ENCODE measurements at regions not wholly inside any gene's neighbourhood (a gene's known extent, or its start where the extent isn't known, plus 50 kb on each side); places are given as distances from the start of the nearest gene placed in this dataset.

- intact Hi-C loops (cut with DNase I), result no loop called here
- no peaks in the 10 kb centered on the region for H3K4me1 ChIP-seq
- no peaks in the 10 kb centered on the region for H3K9me3 ChIP-seq
- no peak overlapping the region for H3K27ac ChIP-seq
- DNase-seq, result peak; percentile 49
- no peak for ATAC-seq
- H3K27me3 ChIP-seq, result no peaks in the 10 kb centered on the region
- no peaks in the 10 kb centered on the region for H3K36me3 ChIP-seq
- TF ChIP-seq, protein P1, sequence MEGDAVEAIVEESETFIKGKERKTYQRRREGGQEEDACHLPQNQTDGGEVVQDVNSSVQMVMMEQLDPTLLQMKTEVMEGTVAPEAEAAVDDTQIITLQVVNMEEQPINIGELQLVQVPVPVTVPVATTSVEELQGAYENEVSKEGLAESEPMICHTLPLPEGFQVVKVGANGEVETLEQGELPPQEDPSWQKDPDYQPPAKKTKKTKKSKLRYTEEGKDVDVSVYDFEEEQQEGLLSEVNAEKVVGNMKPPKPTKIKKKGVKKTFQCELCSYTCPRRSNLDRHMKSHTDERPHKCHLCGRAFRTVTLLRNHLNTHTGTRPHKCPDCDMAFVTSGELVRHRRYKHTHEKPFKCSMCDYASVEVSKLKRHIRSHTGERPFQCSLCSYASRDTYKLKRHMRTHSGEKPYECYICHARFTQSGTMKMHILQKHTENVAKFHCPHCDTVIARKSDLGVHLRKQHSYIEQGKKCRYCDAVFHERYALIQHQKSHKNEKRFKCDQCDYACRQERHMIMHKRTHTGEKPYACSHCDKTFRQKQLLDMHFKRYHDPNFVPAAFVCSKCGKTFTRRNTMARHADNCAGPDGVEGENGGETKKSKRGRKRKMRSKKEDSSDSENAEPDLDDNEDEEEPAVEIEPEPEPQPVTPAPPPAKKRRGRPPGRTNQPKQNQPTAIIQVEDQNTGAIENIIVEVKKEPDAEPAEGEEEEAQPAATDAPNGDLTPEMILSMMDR (IDR thresholded peaks at IDR 0.05), result no peak
- H3K4me3 ChIP-seq, result no peak overlapping the region
Measured at GRCh38 chr11:71145368-71145767, 107.0 kb downstream of the SHANK2 start.

GRCh38 chr11:71144736-71145135, 107.6 kb downstream of the SHANK2 start:
- intact Hi-C loops (cut with DNase I), result no loop called here
- no peak for DNase-seq
- Histone ChIP-seq H3K27ac (no peak overlapping the region), H3K4me3 (no peak overlapping the region), H3K36me3 (no peaks in the 10 kb centered on the region), H3K9me3 (no peaks in the 10 kb centered on the region), H3K4me1 (no peaks in the 10 kb centered on the region), H3K27me3 (no peaks in the 10 kb centered on the region)
- TF ChIP-seq, protein P1 (IDR thresholded peaks at IDR 0.05), result no peak
- ATAC-seq, result no peak

DNA sequence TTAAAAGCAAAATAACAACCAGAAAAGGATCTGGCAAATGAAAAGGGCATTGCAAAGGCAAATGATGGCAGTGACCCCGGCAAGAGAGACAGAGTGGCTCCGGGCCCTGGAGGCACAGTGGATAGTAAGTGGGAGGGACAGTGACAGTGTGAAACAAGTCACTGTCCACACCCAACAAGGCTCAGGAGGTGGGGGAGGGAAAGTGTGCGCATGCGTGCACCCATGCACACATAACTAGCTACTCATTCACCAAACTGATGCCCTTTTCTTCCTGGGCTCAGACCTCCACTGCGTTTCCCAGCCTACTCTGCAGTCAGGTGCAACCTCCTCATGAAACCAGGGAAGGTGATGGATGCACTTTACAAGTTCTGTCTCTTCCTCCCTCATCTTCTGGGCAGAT, 108.4 kb downstream of the SHANK2 start:
- Histone ChIP-seq H3K27me3 (no peaks in the 10 kb centered on the region), H3K27ac (no peak overlapping the region), H3K4me1 (no peaks in the 10 kb centered on the region), H3K9me3 (no peaks in the 10 kb centered on the region), H3K36me3 (no peaks in the 10 kb centered on the region), H3K4me3 (no peak overlapping the region)
- ATAC-seq (no peak), DNase-seq (peak; percentile 32)
- TF ChIP-seq, protein P1 (IDR thresholded peaks at IDR 0.05), result no peak
- intact Hi-C loops (cut with DNase I), result no loop called here

- Histone ChIP-seq H3K4me1 (no peaks in the 10 kb centered on the region), H3K27me3 (no peaks in the 10 kb centered on the region), H3K36me3 (no peaks in the 10 kb centered on the region), H3K9me3 (no peaks in the 10 kb centered on the region), H3K4me3 (no peak overlapping the region), H3K27ac (no peak overlapping the region)
- TF ChIP-seq, protein P1 (IDR thresholded peaks at IDR 0.05), result no peak
- intact Hi-C loops (cut with DNase I), result no loop called here
- peak; percentile 74 for DNase-seq
- peak; percentile 56 for ATAC-seq
Measured at GRCh38 chr11:71140206-71140919, 112.0 kb downstream of the SHANK2 start.

DNA sequence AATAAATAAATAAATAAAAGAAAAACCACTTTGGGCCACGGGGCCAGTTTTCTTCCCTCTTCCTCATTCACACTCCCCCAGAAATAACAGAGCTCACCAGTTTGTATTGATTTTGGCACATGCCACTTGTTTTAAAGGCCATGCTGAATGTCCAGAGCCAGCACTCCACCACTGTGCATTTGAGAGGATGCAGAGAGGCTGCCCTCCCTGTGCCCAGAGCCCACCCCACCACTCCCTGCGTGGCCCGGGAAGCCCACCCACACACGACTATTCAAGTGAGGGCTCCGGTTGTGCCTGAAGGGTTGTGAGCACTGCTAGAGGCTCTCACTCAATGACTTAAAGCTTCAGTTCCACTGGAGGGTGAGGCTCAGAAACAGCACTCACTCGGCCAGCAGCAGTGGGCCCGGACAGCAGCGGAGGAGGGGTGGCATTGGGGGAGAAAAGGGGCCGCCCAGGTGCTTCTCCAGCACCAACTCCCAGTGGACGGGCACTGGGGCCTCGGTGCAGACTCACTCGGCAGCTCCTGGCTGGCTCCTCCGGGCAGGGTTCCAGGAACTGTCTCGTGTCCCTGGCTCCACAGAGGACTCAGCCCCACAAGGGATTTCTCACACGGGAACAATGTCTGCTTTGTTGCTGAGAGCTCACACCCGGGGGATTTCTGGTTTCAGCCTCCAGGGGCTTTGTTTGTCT, 112.7 kb downstream of the SHANK2 start:
- DNase-seq (peak; percentile 76), ATAC-seq (peak; percentile 74)
- Histone ChIP-seq H3K27me3 (no peaks in the 10 kb centered on the region), H3K4me3 (no peak overlapping the region), H3K9me3 (no peaks in the 10 kb centered on the region), H3K36me3 (no peaks in the 10 kb centered on the region), H3K4me1 (no peaks in the 10 kb centered on the region), H3K27ac (no peak overlapping the region)
- TF ChIP-seq, protein P1 (IDR thresholded peaks at IDR 0.05), result no peak
- intact Hi-C loops (cut with DNase I), result no loop called here

All from upper lobe of right lung (tissue), 1 donor.